GM19467 (cell line): ENCODE measurements at regions not wholly inside any gene's neighbourhood (a gene's known extent, or its start where the extent isn't known, plus 50 kb on each side); places are given as distances from the start of the nearest gene placed in this dataset.
"Not testable (repeated sequence)": the region's sequence is repeated elsewhere in the genome, so short reads cannot be mapped to it uniquely, and the experiment has no call there.

ENCODE experiments used
- ATAC-seq: cut with Tn5 transposase; IDR thresholded peaks from one replicate; pipeline ENCODE4 v1.9.1; 2021; ENCODE audit warnings: mild to moderate bottlenecking, moderate library complexity; ENCODE audit not compliant: unreplicated experiment

GRCh38 chr13:83498481-83499190, 383.6 kb downstream of the SLITRK1 start:
- ATAC-seq: no peak

GRCh38 chr13:83498045-83498444, 384.2 kb downstream of the SLITRK1 start:
- no peak for ATAC-seq

GRCh38 chr13:83496501-83496900, 385.8 kb downstream of the SLITRK1 start:
- no peak for ATAC-seq

GRCh38 chr13:83485101-83485500, 397.2 kb downstream of the SLITRK1 start:
- no peak for ATAC-seq

GRCh38 chr13:83471011-83471410, 411.3 kb downstream of the SLITRK1 start:
- no peak for ATAC-seq

- no peak for ATAC-seq
Measured at GRCh38 chr13:83470133-83470797, 412.0 kb downstream of the SLITRK1 start.

GRCh38 chr13:83453723-83454122, 428.6 kb downstream of the SLITRK1 start:
- no peak for ATAC-seq

GRCh38 chr13:83453300-83453699, 429.0 kb downstream of the SLITRK1 start:
- ATAC-seq: no peak

GRCh38 chr13:83452292-83452950, 429.9 kb downstream of the SLITRK1 start:
- no peak for ATAC-seq

- no peak for ATAC-seq
Measured at GRCh38 chr13:83450591-83450990, 431.7 kb downstream of the SLITRK1 start.

GRCh38 chr13:83449668-83450395, 432.4 kb downstream of the SLITRK1 start:
- ATAC-seq: no peak

GRCh38 chr13:83440465-83440864, 441.8 kb downstream of the SLITRK1 start:
- no peak for ATAC-seq

GRCh38 chr13:83439464-83439863, 442.8 kb downstream of the SLITRK1 start:
- not testable (repeated sequence) for ATAC-seq

GRCh38 chr13:83423861-83424260, 458.4 kb downstream of the SLITRK1 start:
- no peak for ATAC-seq

- ATAC-seq: no peak
Measured at GRCh38 chr13:83423381-83423780, 458.9 kb downstream of the SLITRK1 start.

GRCh38 chr13:83414393-83414792, 467.9 kb downstream of the SLITRK1 start:
- ATAC-seq: no peak

GRCh38 chr13:83386609-83387008, 495.7 kb downstream of the SLITRK1 start:
- no peak for ATAC-seq

GRCh38 chr13:83378908-83379307, 503.4 kb downstream of the SLITRK1 start:
- no peak for ATAC-seq

- no peak for ATAC-seq
Measured at GRCh38 chr13:83377491-83377890, 504.8 kb downstream of the SLITRK1 start.

- no peak for ATAC-seq
Measured at GRCh38 chr13:83372786-83373185, 509.5 kb downstream of the SLITRK1 start.

- ATAC-seq: no peak
Measured at GRCh38 chr13:83365723-83366122, 516.6 kb downstream of the SLITRK1 start.
